ENCODE measurements at regions not wholly inside any gene's neighbourhood (a gene's known extent, or its start where the extent isn't known, plus 50 kb on each side); places are given as distances from the start of the nearest gene placed in this dataset.

DNA sequence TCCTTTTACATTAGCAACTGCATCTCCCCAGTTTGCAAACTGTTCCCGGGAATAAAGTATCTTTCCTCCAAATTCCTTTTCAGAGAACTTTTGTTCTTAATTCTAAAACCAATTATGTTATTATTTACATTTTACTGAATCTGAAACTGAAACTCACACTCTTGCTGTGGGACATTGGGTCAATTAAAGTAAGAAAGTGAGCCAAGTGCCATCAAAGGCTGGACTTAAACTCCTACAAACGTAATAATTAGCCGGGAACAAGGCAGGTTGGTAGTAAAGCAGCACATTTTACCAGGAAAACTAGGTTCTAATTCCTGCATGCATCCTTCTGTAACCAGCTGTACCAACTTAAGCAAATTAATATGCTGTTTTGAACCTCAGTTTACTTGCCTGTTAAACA lies 328.2 kb upstream of the ZNF462 start:
- H3K4me1 Mint-ChIP-seq, result no peaks in the 10 kb centered on the region
- no peaks in the 10 kb centered on the region for H3K27me3 Mint-ChIP-seq
- DNase-seq (ENCODE audit: low spot score in 2 of 2), result no peak
- no peak overlapping the region for H3K27ac Mint-ChIP-seq (ENCODE audit: low read depth)
- ATAC-seq (replicated peaks; ENCODE audit: extremely low read depth, poor library complexity, severe bottlenecking), result no peak
- H3K4me3 Mint-ChIP-seq, result no peak overlapping the region
- H3K36me3 Mint-ChIP-seq (ENCODE audit: insufficient read depth), result peaks cover 3% of the 10 kb centered on the region
- peaks cover 5% of the 10 kb centered on the region for H3K9me3 Mint-ChIP-seq

DNA sequence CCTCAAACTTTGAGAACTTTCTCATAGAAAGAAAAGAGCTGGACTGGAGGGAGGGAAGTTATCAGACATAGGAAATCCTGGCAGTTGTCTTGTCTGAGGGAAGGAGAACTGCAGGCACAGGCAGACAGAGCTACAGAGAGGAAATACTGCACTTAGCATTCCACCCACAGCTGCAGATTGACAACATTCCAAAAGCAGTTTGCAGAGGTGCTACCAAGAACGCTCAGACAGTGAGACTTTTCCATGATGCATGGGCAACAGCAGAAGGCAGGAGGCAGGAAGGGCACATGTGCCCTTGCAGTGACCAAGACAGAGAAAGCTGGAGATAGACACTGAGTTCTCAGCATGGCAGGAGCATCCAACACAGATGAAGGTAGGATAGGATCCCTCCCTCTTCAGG lies 327.5 kb upstream of the ZNF462 start:
- DNase-seq (ENCODE audit: low spot score in 2 of 2) (no peak), ATAC-seq (replicated peaks; ENCODE audit: extremely low read depth, poor library complexity, severe bottlenecking) (no peak)
- Mint-ChIP-seq H3K4me3 (no peak overlapping the region), H3K4me1 (no peaks in the 10 kb centered on the region), H3K36me3 (ENCODE audit: insufficient read depth) (peaks cover 3% of the 10 kb centered on the region), H3K27me3 (no peaks in the 10 kb centered on the region), H3K9me3 (peaks cover 6% of the 10 kb centered on the region), H3K27ac (ENCODE audit: low read depth) (no peak overlapping the region)

DNA sequence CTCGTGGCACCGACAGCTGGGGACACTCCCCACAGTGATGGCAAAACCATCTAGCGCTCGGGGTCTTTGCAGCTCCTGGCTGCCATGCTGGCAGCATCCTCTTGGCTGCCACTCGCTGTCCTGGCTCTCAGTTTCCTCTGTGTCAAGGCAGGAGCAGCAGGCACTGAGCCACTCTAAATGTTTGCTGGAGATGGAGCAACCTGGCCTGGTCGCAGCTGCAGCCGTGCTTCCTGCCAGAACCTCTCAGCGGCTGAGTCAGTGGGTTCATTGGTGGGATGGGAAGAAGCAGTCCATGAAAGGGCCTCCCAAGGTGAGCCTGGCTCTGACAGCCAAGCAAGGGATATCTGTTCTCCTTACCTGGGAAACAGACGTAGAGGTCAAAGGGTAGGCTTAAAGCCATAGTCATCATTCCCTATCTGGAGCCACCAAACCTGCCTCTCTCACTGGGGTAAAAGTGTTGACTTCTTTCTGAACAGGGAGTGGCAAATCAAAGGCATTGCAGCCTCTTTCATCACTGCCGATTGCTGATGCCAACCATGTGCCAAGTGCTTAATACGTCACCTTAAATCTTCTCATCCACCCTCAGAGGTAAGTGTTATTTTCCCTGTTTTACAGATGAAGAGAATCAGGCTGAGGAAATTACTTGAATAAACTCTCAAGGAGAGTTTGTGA lies 304.8 kb upstream of the ZNF462 start:
- H3K4me1 Mint-ChIP-seq, result no peaks in the 10 kb centered on the region
- H3K27ac Mint-ChIP-seq (ENCODE audit: low read depth), result no peak overlapping the region
- no peak for ATAC-seq (replicated peaks; ENCODE audit: extremely low read depth, poor library complexity, severe bottlenecking)
- no peak overlapping the region for H3K4me3 Mint-ChIP-seq
- peaks cover 6% of the 10 kb centered on the region for H3K9me3 Mint-ChIP-seq
- no peak for DNase-seq (ENCODE audit: low spot score in 2 of 2)
- H3K36me3 Mint-ChIP-seq (ENCODE audit: insufficient read depth), result no peaks in the 10 kb centered on the region
- no peaks in the 10 kb centered on the region for H3K27me3 Mint-ChIP-seq

DNA sequence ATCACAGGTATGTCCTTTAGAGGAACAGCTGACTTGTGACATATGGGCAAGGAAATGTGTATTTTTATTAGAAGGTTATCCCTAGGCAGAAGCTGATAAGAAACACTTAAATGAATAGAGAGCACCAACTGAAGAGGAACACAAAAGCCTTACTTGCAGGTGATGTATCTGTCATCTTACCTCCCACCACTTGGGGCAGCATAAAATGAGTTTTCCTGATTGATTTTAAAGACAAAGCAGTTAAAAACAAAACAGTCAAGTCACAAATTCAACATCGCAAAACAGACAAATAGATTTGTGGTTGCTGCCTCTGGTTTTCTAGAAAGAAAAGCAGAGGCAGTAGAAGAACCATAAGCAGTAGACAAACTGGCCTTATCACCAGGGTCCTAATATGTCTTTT lies 302.4 kb upstream of the ZNF462 start:
- no peak overlapping the region for H3K27ac Mint-ChIP-seq (ENCODE audit: low read depth)
- H3K9me3 Mint-ChIP-seq, result peaks cover under 1% of the 10 kb centered on the region

DNA sequence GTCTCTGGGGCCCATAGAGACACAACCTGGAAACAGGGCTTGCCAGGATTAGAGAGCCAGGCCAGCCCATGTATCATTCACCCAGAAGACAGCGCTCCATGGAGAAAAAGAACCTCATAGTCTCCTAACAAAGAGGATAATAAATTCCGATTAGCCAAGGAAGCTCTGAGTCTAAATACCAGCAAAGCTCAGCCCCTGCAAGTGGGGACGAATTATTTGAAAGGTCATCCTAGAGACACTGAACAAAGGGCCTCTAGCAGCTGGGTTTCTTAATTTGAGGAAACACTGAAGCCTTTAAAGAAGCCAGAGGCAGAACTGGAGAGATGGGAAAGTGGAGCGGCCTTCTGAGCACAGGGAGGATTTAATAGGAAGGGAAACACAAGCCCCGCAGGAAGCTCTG lies 287.1 kb upstream of the ZNF462 start:
- H3K36me3 Mint-ChIP-seq (ENCODE audit: insufficient read depth), result peaks cover 2% of the 10 kb centered on the region
- H3K4me3 Mint-ChIP-seq, result no peak overlapping the region
- no peaks in the 10 kb centered on the region for H3K4me1 Mint-ChIP-seq
- DNase-seq (ENCODE audit: low spot score in 2 of 2), result no peak
- peaks cover 16% of the 10 kb centered on the region for H3K9me3 Mint-ChIP-seq
- ATAC-seq (replicated peaks; ENCODE audit: extremely low read depth, poor library complexity, severe bottlenecking), result no peak
- H3K27ac Mint-ChIP-seq (ENCODE audit: low read depth), result no peak overlapping the region
- H3K27me3 Mint-ChIP-seq, result no peaks in the 10 kb centered on the region

More for the DNA sequence above, 302.4 kb upstream of the ZNF462 start:
- H3K4me3 Mint-ChIP-seq, result no peak overlapping the region
- no peaks in the 10 kb centered on the region for H3K4me1 Mint-ChIP-seq
- no peaks in the 10 kb centered on the region for H3K36me3 Mint-ChIP-seq (ENCODE audit: insufficient read depth)
- H3K27me3 Mint-ChIP-seq, result no peaks in the 10 kb centered on the region
- no peak for ATAC-seq (replicated peaks; ENCODE audit: extremely low read depth, poor library complexity, severe bottlenecking)
- no peak for DNase-seq (ENCODE audit: low spot score in 2 of 2)

DNA sequence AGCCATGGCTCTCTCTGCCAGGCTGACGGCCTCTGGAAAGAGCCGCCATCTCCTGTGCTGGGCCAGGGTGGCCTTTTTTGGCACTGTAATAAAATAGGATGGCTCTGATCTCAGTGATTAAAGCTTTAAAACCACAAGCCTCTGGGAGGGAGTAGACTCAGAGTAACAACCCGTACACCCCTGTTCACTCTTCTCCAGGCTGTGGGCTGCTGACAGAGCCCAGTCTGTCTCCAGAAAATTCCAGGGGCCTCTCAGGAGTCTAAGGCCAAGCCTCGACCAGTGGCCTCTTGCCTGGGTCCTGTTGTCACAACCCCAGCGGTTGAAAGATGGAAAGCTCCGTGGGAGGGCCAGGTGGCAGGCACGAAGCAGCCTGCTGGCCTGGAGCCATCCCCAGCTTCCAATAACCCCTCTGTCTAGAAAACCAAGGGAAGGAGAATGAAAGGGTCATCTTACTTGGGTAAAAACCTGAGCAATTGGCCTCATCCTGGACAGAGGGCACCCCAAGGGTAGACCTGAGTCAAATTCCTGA lies 286.7 kb upstream of the ZNF462 start:
- no peaks in the 10 kb centered on the region for H3K27me3 Mint-ChIP-seq

DNA sequence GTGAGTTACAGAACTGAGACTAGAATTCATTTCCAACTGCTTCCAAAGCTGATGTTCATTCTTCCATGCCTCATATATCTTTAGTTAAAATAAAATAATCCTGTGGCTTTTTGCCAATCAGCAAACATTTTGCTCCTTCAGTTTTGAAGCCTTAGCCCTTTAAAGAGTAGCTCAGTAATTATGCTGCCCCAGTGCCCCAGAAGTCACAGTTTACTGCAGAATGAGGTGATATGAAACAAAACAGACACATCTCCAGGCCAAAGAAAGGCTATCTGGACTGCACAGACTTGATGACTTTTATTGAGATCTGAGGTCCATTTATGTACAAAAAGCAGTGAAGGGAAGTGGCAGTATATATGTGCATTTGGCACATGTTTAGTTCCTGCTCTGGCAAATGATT lies 285.8 kb upstream of the ZNF462 start:
- DNase-seq (ENCODE audit: low spot score in 2 of 2), result no peak
- Mint-ChIP-seq H3K4me3 (no peak overlapping the region), H3K27me3 (no peaks in the 10 kb centered on the region), H3K27ac (ENCODE audit: low read depth) (no peak overlapping the region), H3K36me3 (ENCODE audit: insufficient read depth) (no peaks in the 10 kb centered on the region), H3K9me3 (peaks cover 25% of the 10 kb centered on the region), H3K4me1 (no peaks in the 10 kb centered on the region)
- no peak for ATAC-seq (replicated peaks; ENCODE audit: extremely low read depth, poor library complexity, severe bottlenecking)

More for the DNA sequence above, 286.7 kb upstream of the ZNF462 start:
- no peaks in the 10 kb centered on the region for H3K4me1 Mint-ChIP-seq
- peaks cover 17% of the 10 kb centered on the region for H3K9me3 Mint-ChIP-seq
- no peak overlapping the region for H3K4me3 Mint-ChIP-seq
- peaks cover 2% of the 10 kb centered on the region for H3K36me3 Mint-ChIP-seq (ENCODE audit: insufficient read depth)
- no peak for DNase-seq (ENCODE audit: low spot score in 2 of 2)
- ATAC-seq (replicated peaks; ENCODE audit: extremely low read depth, poor library complexity, severe bottlenecking), result no peak
- no peak overlapping the region for H3K27ac Mint-ChIP-seq (ENCODE audit: low read depth)

DNA sequence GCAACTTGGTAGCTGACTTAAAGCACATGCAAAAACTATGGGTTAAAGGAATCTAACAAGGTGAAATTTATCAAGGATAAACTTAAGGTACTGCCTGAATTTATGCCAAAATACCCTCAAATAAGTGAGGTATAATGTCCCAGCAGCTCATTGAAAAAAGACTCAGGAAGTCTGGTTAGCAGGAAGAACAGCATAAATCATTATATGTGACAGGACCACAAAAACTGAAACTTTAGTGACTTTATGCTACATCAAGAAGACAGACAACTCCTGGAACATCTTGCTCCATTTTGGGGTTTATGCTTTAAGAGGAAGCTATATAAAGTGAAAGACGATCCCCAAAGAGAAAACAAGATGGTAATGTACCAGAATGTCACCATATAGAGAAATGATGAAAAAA lies 282.4 kb upstream of the ZNF462 start:
- H3K27me3 Mint-ChIP-seq, result no peaks in the 10 kb centered on the region
- no peaks in the 10 kb centered on the region for H3K36me3 Mint-ChIP-seq (ENCODE audit: insufficient read depth)
- H3K9me3 Mint-ChIP-seq, result peaks cover 23% of the 10 kb centered on the region
- no peak overlapping the region for H3K4me3 Mint-ChIP-seq
- H3K27ac Mint-ChIP-seq (ENCODE audit: low read depth), result no peak overlapping the region
- DNase-seq (ENCODE audit: low spot score in 2 of 2) (no peak), ATAC-seq (replicated peaks; ENCODE audit: extremely low read depth, poor library complexity, severe bottlenecking) (no peak)
- no peaks in the 10 kb centered on the region for H3K4me1 Mint-ChIP-seq

DNA sequence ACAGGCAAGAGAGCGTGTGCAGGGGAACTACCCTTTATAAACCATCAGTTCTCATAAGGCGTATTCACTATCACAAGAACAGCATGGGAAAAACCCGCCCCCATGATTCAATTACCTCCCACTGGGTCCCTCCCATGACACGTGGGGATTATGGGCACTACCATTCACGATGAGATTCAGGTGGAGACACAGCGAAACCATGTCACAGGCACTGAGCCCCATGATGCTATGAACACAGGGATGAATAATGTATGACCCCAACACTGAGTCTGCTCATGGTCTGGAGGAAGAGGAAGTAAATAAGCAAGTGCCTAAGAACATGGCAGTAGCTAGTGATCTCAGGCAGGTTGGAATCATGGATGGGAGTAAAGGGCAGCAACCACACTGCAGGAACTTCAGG lies 281.0 kb upstream of the ZNF462 start:
- Mint-ChIP-seq H3K9me3 (peaks cover 19% of the 10 kb centered on the region), H3K27ac (ENCODE audit: low read depth) (no peak overlapping the region), H3K4me3 (no peak overlapping the region), H3K36me3 (ENCODE audit: insufficient read depth) (no peaks in the 10 kb centered on the region), H3K27me3 (no peaks in the 10 kb centered on the region), H3K4me1 (no peaks in the 10 kb centered on the region)
- DNase-seq (ENCODE audit: low spot score in 2 of 2) (no peak), ATAC-seq (replicated peaks; ENCODE audit: extremely low read depth, poor library complexity, severe bottlenecking) (no peak)

DNA sequence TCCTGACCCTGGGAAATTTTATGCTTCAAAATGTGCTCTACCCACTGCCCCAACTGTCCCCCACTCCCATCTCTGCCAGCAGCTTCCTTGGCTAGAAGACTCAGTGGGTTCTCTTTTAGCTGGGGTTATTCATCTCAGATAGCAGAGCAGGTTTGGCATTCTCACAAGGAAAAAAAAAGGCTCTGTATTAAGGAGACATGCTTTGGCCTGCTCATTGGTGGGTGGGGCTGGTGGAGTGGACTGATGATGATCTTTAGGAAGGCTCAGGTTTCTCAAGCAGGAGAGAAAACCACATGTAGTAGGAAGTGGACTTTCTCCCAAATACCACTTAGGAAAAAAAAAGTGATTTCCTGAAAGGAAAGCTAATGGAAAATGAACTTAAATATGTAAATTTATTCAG lies 279.2 kb upstream of the ZNF462 start:
- Mint-ChIP-seq H3K27me3 (no peaks in the 10 kb centered on the region), H3K4me3 (no peak overlapping the region), H3K36me3 (ENCODE audit: insufficient read depth) (no peaks in the 10 kb centered on the region), H3K9me3 (peaks cover 19% of the 10 kb centered on the region), H3K4me1 (no peaks in the 10 kb centered on the region), H3K27ac (ENCODE audit: low read depth) (no peak overlapping the region)
- DNase-seq (ENCODE audit: low spot score in 2 of 2) (no peak), ATAC-seq (replicated peaks; ENCODE audit: extremely low read depth, poor library complexity, severe bottlenecking) (no peak)

DNA sequence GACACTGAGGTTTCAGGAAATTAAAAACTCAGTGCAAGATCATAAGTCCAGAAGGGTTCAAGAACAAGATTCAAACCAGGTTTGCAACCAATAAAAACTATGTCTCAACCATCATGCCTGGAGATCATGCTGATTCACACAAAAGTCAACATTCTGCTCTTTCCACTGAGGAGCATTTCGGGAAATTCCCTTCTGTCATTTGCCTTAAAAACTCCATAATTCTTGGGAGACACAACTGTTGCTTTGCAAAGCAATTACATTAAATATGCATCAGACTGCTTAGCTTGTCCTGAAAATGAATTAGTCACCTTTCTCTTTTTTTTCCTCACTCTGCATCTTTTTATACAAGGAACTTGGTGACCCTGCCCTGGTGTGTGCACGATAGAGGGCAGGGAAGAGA lies 275.9 kb upstream of the ZNF462 start:
- H3K36me3 Mint-ChIP-seq (ENCODE audit: insufficient read depth), result no peaks in the 10 kb centered on the region
- H3K4me1 Mint-ChIP-seq, result no peaks in the 10 kb centered on the region
- H3K4me3 Mint-ChIP-seq, result no peak overlapping the region
- H3K9me3 Mint-ChIP-seq, result peaks cover 15% of the 10 kb centered on the region
- no peak overlapping the region for H3K27ac Mint-ChIP-seq (ENCODE audit: low read depth)
- ATAC-seq (replicated peaks; ENCODE audit: extremely low read depth, poor library complexity, severe bottlenecking) (no peak), DNase-seq (ENCODE audit: low spot score in 2 of 2) (no peak)
- no peaks in the 10 kb centered on the region for H3K27me3 Mint-ChIP-seq

DNA sequence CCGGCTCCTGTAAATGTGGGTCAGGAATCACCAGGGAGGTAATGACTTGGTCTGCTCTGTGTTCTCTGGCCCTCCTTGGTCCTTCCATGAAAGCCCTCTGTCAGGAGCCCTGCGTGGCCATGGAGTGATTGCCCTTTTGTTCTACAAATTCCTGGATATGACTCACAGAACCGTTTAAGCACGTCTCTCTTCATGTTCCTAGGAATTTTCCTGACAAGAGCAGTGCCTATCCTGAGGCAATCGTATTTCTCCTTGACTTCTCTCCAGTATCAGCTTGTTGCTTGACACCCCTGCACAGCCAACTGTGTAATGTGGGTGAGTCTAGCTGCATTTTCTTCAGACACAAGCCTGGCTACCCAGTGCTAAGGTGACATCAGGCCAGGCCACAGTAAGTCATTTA lies 274.3 kb upstream of the ZNF462 start:
- H3K27ac Mint-ChIP-seq (ENCODE audit: low read depth), result no peak overlapping the region
- no peak for ATAC-seq (replicated peaks; ENCODE audit: extremely low read depth, poor library complexity, severe bottlenecking)
- H3K27me3 Mint-ChIP-seq, result no peaks in the 10 kb centered on the region
- H3K9me3 Mint-ChIP-seq, result peaks cover 19% of the 10 kb centered on the region
- DNase-seq (ENCODE audit: low spot score in 2 of 2), result no peak
- H3K4me3 Mint-ChIP-seq, result no peak overlapping the region
- H3K36me3 Mint-ChIP-seq (ENCODE audit: insufficient read depth), result no peaks in the 10 kb centered on the region
- H3K4me1 Mint-ChIP-seq, result no peaks in the 10 kb centered on the region

DNA sequence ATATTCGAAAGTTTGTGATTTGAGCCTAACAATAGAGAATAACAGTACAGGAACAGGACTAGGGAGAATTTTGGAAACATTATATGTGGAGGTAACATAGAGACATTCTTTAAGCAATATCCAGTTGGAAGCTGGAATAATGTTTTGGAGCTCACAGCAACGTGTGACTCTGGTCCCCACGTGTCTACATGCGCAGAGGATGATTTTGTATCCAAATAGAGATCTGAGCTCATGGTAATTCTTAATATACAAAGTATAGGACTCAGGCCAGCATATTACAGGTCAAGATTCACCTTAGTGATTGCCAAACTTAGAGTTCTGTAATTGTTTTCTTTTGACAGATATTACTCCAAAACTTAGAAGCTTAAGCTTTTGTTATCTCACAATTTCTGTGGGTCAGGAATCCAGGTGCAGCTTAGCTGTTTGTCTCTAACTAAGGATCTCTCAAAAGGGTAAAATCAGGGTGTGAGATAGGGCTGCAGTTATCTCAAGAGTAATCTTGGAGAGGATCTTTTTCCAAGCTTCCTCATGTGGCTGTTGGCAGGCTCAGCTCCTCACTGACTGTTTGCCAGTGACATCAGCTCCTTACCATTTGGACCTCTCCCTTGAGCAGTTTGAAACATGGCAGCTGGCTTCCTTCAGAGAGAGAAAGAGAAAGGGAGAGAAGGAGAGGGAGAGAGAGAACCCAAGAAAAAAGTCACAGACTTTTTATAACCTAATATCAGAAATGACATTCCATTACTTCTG lies 272.0 kb upstream of the ZNF462 start:
- H3K4me1 Mint-ChIP-seq, result no peaks in the 10 kb centered on the region
- no peak for ATAC-seq (replicated peaks; ENCODE audit: extremely low read depth, poor library complexity, severe bottlenecking)
- DNase-seq (ENCODE audit: low spot score in 2 of 2), result no peak
- H3K9me3 Mint-ChIP-seq, result peaks cover 19% of the 10 kb centered on the region
- no peak overlapping the region for H3K27ac Mint-ChIP-seq (ENCODE audit: low read depth)
- no peaks in the 10 kb centered on the region for H3K27me3 Mint-ChIP-seq
- H3K4me3 Mint-ChIP-seq, result no peak overlapping the region
- no peaks in the 10 kb centered on the region for H3K36me3 Mint-ChIP-seq (ENCODE audit: insufficient read depth)
